DOHH2 (cell line): ENCODE measurements at regions not wholly inside any gene's neighbourhood (a gene's known extent, or its start where the extent isn't known, plus 50 kb on each side); places are given as distances from the start of the nearest gene placed in this dataset.

Experiments
- H3F3A ChIP-seq: fragments of 200-600 bp; sonication (generic), shearing (Covaris generic); 2 replicates; pipeline ENCODE4 v1.6.0; 2016; ENCODE audit warnings: antibody characterized with exemption, mild to moderate bottlenecking; ENCODE audit not compliant: control insufficient read depth, insufficient read depth
- H3K27ac ChIP-seq: fragments of 200-600 bp; sonication (generic); 2 replicates; pipeline ENCODE4 v1.5.1; 2014; ENCODE audit warnings: low read depth, mild to moderate bottlenecking, low read length, moderate library complexity
- H3K27me3 ChIP-seq: fragments of 200-600 bp; sonication (generic); 2 replicates; pipeline ENCODE4 v1.6.1; 2014; ENCODE audit warnings: mild to moderate bottlenecking, low read length, mixed read lengths; ENCODE audit not compliant: control insufficient read depth
- H3K36me3 ChIP-seq: fragments of 200-600 bp; sonication (generic); 2 replicates; pipeline ENCODE4 v1.6.1; 2014; ENCODE audit warnings: mild to moderate bottlenecking, low read length, moderate library complexity, mixed read lengths; ENCODE audit not compliant: control insufficient read depth
- H3K4me1 ChIP-seq: fragments of 200-600 bp; sonication (generic); 2 replicates; pipeline ENCODE4 v1.6.1; 2014; ENCODE audit warnings: mild to moderate bottlenecking, low read length, mixed read lengths; ENCODE audit not compliant: control insufficient read depth
- H3K4me2 ChIP-seq: fragments of 200-600 bp; sonication (generic); 2 replicates; pipeline ENCODE4 v1.6.0; 2014; ENCODE audit warnings: mild to moderate bottlenecking, low read length, moderate library complexity
- H3K4me3 ChIP-seq: fragments of 200-600 bp; sonication (generic); 2 replicates; pipeline ENCODE4 v1.5.1; 2014; ENCODE audit warnings: mild to moderate bottlenecking, low read length, mixed read lengths
- H3K79me2 ChIP-seq: fragments of 200-600 bp; sonication (generic); 2 replicates; pipeline ENCODE4 v1.6.1; 2014; ENCODE audit warnings: mild to moderate bottlenecking, low read length, mixed read lengths; ENCODE audit not compliant: control insufficient read depth
- H3K9me2 ChIP-seq: fragments of 200-600 bp; sonication (generic); replicated peaks from 2 replicates; pipeline ENCODE4 v1.6.1; 2014; ENCODE audit warnings: mild to moderate bottlenecking, low read length, mixed read lengths; ENCODE audit not compliant: control insufficient read depth
- H3K9me3 ChIP-seq: fragments of 200-600 bp; sonication (generic); 2 replicates; pipeline ENCODE4 v1.6.1; 2014; ENCODE audit warnings: antibody characterized with exemption, low read length, mixed read lengths; ENCODE audit not compliant: control insufficient read depth, insufficient read depth
- H4K20me1 ChIP-seq: fragments of 200-600 bp; sonication (generic); 2 replicates; pipeline ENCODE4 v1.6.0; 2014; ENCODE audit warnings: low read depth, mild to moderate bottlenecking, antibody characterized with exemption, low read length, moderate library complexity; ENCODE audit not compliant: control insufficient read depth, insufficient read depth
- EZH2phosphoT487 ChIP-seq: fragments of 200-600 bp; sonication (generic); IDR thresholded peaks from 2 replicates; pipeline ENCODE4 v1.6.1; 2017; ENCODE audit warnings: borderline replicate concordance, mild to moderate bottlenecking, antibody characterized with exemption, low read length, moderate library complexity, mixed read lengths
- TF ChIP-seq, protein P1 (sequence below): fragments of 200-600 bp; sonication (generic); IDR thresholded peaks from one replicate; pipeline ENCODE4 v1.5.1; 2014; ENCODE audit warnings: antibody characterized with exemption, mild to moderate bottlenecking, low read depth, low read length; ENCODE audit not compliant: poor library complexity, severe bottlenecking

DNA sequence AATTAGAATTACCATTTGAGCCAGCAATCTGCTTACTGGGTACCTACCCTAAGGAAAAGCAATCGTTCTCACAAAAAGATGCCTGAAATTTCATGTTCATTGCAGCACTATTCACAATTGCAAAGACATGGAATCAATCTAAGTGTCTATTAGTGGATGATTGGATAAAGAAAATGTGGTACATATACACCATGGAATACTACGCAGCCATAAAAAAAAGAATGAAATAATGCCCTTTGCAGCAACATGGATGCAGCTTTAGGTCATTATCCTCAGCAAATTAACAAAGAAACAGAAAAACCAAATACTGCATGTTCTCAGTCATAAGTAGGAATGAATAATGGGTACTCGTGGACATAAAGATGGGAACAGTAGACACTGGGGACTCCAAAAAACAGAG, 89.8 kb upstream of the MAP1LC3B2 start:
- Histone ChIP-seq H3K4me2 (no peak overlapping the region), H3K9me2 (no peaks in the 10 kb centered on the region), H3K36me3 (no peaks in the 10 kb centered on the region), H3K27ac (no peak overlapping the region), H3K9me3 (no peaks in the 10 kb centered on the region), H3K27me3 (no peaks in the 10 kb centered on the region), H3K79me2 (no peaks in the 10 kb centered on the region), H4K20me1 (no peaks in the 10 kb centered on the region), H3F3A (no peaks in the 10 kb centered on the region), H3K4me1 (no peaks in the 10 kb centered on the region), H3K4me3 (no peak overlapping the region)
- no peak for TF ChIP-seq EZH2phosphoT487
- TF ChIP-seq, protein P1, sequence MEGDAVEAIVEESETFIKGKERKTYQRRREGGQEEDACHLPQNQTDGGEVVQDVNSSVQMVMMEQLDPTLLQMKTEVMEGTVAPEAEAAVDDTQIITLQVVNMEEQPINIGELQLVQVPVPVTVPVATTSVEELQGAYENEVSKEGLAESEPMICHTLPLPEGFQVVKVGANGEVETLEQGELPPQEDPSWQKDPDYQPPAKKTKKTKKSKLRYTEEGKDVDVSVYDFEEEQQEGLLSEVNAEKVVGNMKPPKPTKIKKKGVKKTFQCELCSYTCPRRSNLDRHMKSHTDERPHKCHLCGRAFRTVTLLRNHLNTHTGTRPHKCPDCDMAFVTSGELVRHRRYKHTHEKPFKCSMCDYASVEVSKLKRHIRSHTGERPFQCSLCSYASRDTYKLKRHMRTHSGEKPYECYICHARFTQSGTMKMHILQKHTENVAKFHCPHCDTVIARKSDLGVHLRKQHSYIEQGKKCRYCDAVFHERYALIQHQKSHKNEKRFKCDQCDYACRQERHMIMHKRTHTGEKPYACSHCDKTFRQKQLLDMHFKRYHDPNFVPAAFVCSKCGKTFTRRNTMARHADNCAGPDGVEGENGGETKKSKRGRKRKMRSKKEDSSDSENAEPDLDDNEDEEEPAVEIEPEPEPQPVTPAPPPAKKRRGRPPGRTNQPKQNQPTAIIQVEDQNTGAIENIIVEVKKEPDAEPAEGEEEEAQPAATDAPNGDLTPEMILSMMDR: no peak

DNA sequence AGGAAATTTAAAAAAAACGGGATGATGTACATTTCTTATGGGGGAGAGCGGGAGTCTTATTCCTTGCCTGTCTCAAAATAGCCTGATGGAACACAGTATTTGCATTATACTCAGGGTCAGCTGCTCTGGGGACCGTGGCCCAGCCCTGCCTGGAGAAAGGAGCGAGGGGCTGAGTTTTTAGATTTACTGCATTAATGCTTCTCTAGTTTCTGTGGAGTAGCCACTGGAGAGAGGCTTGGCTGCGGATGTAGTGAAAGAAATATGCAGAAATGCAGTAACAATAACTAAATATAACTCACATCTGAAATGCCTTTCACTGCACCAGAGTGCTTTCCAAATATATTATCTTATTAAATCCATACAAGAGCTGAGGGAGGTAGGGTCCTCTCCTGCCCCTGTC, 87.6 kb upstream of the MAP1LC3B2 start:
- no peaks in the 10 kb centered on the region for H3F3A ChIP-seq
- H3K9me3 ChIP-seq: no peaks in the 10 kb centered on the region
- H3K4me2 ChIP-seq: no peak overlapping the region
- no peaks in the 10 kb centered on the region for H3K9me2 ChIP-seq
- TF ChIP-seq, protein P1: no peak
- TF ChIP-seq EZH2phosphoT487: no peak
- H4K20me1 ChIP-seq: no peaks in the 10 kb centered on the region
- no peaks in the 10 kb centered on the region for H3K79me2 ChIP-seq
- H3K4me1 ChIP-seq: no peaks in the 10 kb centered on the region
- no peaks in the 10 kb centered on the region for H3K36me3 ChIP-seq
- H3K4me3 ChIP-seq: no peak overlapping the region
- H3K27ac ChIP-seq: no peak overlapping the region
- no peaks in the 10 kb centered on the region for H3K27me3 ChIP-seq

DNA sequence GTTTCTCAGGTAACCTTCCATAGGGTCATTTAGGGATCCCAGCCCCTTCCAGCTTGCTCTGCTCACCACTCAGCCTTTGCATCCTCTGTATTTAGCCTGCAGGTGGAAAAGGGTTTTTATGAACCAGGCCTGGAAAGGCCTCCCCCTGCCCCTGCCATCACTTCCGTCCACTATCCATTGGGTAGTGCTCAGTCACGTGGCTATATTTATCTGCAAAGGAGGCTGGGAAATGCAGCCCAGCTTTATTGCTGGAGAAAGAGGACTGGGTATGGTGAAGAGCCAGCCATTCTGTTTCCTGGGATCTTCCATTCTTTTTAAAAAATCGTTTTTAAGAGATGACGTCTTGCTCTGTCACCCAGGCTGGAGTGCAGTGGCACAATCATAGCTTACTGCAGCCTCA, 87.0 kb upstream of the MAP1LC3B2 start:
- H3K36me3 ChIP-seq: no peaks in the 10 kb centered on the region
- no peaks in the 10 kb centered on the region for H3K79me2 ChIP-seq
- H3K9me2 ChIP-seq: no peaks in the 10 kb centered on the region
- TF ChIP-seq, protein P1: no peak
- TF ChIP-seq EZH2phosphoT487: no peak
- H3K27ac ChIP-seq: no peak overlapping the region
- H3K27me3 ChIP-seq: no peaks in the 10 kb centered on the region
- no peak overlapping the region for H3K4me3 ChIP-seq
- no peaks in the 10 kb centered on the region for H3K9me3 ChIP-seq
- no peaks in the 10 kb centered on the region for H3F3A ChIP-seq
- H3K4me2 ChIP-seq: no peak overlapping the region
- H4K20me1 ChIP-seq: no peaks in the 10 kb centered on the region
- H3K4me1 ChIP-seq: no peaks in the 10 kb centered on the region

DNA sequence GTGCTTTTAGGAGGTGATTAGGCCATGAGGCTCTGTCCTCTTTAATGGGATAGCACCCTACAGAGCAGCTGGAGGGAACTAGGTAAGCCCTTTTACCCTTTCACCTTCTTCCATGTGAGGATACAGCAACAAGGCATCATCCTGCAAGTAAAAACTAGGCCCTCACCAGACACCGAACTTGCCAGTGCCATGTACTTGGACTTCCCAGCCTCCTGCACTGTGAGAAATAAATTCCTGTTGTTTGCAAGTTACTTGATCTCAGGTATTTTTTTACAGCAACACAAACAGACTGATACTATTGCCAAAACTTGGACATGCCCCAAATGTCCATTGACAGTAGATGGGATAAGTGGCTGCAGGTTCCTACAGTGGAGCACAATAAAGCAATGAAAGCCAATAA, 85.8 kb upstream of the MAP1LC3B2 start:
- no peaks in the 10 kb centered on the region for H3F3A ChIP-seq
- H3K4me3 ChIP-seq: no peak overlapping the region
- no peaks in the 10 kb centered on the region for H3K9me2 ChIP-seq
- no peaks in the 10 kb centered on the region for H3K79me2 ChIP-seq
- no peak overlapping the region for H3K27ac ChIP-seq
- H3K4me1 ChIP-seq: no peaks in the 10 kb centered on the region
- no peak overlapping the region for H3K4me2 ChIP-seq
- no peaks in the 10 kb centered on the region for H3K27me3 ChIP-seq
- no peaks in the 10 kb centered on the region for H3K9me3 ChIP-seq
- no peaks in the 10 kb centered on the region for H3K36me3 ChIP-seq
- no peaks in the 10 kb centered on the region for H4K20me1 ChIP-seq
- TF ChIP-seq EZH2phosphoT487: no peak
- TF ChIP-seq, protein P1: no peak
